ENCODE measurements at regions not wholly inside any gene's neighbourhood (a gene's known extent, or its start where the extent isn't known, plus 50 kb on each side); places are given as distances from the start of the nearest gene placed in this dataset.

DNA sequence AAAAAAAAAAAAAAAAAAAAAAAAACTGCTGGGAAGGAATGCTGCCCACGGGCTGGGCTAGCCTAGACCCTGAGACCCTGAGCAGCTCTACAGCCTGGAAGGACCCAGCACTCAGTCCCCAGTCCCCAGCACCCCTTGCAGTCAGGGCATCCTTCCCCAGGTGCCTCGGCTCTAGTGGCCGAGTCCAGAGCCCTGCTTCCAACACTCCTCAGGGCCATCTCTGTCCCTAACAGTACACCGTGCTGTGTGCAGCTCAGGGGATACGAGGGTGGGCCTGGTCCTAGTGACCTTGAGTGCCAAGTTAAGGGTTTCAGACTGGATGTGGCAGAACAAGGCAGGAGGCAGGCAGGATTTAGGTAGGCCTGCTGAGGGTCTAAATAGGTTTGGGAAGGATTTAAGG, 50.2 kb upstream of the LRP8 start:
- DNase-seq: no peak

DNA sequence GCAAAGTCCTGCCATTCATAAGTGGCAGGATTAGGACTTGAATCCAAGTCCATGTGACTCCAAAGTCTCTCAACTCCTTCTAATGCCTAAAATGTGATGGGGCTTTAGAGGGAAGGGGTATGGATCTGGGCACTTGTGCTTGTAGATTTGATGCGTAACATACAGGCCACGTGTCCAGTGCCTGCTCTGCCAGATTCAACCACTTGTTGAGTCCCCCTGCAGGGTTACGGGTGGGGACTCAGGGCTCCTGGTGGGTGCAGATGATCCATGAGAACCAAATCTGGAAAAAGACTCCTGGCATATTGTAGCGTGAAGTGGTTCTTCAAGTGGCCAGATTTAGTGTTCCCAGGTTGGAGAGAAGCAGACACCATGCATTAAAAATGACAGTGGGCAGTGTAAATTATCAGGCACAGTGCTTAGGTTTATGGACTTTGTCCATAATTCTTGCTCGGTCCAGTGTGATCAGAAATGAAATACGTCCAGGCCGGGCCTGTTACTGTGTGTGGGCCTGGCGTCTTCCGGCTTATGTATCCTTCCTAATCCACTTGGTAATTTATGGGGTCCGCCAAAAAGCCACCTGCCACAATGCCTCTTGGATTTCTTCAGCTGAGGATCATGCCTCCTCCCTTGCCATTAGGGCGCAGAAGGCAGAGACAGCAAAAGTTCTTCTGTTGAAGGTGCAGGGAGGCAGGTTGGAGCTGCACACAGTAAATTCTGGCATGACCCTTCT, 51.2 kb upstream of the LRP8 start:
- DNase-seq: no peak

- no peak for DNase-seq
These were observed 51.8 kb upstream of the LRP8 start for GRCh38 chr1:53379662-53380002.

GRCh38 chr1:53380296-53380695, 52.4 kb upstream of the LRP8 start:
- DNase-seq: no peak

DNA sequence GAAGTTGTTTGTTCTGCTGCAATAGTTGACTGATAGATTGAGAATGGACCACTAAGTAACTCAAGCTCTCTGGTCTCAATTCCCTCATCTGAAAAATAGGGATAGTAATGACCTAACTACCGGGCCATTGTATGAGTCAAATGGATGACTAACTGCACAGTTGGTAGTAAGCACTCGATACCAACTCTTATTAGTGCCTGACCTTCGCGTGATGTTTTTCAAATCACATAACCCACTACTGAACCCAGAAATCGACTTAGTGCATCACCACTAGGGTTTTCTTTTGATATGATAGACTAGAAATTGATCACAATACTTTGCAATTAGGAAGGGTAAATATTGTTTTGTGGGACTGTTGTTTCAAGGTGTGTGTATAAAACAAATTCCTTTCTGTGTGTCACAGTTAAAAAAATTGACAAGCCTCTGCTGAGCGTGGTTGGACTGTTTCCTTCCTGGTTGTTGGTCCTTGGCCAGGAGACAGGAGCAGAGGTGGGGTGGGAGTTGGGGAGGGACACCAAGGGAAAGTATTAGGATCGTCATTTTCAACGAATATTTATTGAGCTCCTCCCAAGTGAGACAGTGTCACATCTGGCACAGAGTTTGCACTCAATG, 54.0 kb upstream of the LRP8 start:
- DNase-seq: no peak

GRCh38 chr1:53383136-53383870, 55.4 kb upstream of the LRP8 start:
- DNase-seq: no peak

GRCh38 chr1:53384796-53385195, 56.9 kb upstream of the LRP8 start:
- DNase-seq: no peak

DNA sequence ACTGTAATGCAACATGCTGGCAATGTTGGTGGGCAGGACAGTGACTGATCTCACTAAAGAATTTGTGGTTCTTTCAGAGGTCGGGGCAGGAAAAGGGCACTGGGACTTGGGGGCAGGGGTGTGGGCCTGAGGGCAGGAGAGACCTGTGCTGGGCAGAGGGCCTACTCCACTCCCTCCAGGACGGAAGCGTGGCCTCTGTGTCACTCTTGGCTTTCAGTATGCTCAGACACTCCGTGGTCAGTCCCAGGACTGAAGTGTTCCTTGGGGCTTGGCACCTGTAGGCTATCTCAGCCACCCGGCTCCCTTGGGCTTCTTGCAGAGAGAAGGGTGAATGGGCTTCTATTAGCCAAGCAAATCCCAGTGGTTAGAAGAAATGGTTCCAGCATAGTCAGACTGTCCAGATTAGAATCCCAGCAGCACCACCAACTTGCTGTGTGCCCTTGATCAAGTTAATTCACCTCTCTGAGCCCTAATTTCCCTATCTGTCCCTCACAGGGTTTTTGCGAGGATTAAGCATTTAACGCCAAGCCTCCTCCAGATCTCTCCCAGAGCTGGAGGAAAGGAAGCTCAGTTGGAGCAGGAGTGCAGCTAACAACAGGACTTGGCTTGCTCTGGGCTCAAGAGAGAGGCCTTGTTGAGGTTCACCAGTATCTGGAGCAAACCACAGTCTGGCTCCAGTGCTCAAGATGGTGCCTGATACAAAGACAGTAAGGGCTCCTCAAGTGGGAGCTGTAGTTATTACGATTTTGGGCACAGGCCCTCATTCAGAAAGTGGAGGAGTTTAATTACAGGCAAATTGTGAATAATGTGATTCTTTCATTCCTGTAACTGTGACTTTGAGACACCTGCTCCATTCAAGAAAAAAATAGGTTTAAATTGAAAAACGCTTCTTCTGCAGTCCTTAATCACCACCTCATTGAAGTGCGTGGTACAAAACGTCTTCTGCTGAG, 57.7 kb upstream of the LRP8 start:
- peak in 8 of 56 donors; percentile 1 to 25 (median 7) for DNase-seq

DNA sequence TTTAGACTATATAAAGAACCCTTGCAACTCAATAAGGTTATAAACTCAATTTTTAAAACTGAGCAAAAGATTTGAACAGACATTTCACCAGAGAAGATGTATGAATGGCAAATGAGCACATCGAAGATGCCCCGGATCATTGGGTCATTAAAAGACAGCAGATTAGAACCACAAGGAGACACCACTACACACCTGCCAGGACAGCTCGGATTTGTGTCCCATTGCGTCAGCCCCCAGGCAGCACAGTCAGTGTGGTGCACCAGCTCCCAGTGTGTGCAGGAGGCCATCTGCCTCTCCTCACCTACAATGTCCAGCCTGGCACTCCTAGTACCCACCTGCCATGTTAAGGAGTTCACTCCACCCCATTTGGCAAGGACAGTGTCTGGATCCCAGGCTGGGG, 61.1 kb upstream of the LRP8 start:
- DNase-seq: no peak

DNA sequence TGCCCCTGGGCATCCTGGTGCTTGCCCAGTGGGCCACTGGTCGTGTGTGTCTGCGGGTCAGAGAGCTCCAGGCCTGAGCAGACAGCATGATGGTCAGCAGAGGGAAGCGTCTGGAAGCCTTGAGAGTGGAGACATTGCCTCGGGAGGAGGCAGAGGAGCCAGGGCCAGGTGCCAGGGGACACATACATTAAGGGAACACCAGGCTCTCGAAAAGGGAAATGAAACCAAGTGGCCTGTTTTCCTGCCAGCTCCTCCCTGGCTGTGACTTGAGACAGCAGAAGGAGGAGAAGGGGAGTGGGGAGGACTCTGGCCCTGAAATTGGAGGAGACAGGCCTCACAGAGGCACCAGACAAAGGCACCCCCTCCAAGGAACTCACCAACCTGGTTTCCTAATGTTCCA, 62.4 kb upstream of the LRP8 start:
- DNase-seq: peak in 18 of 56 donors; percentile 2 to 54 (median 10)

GRCh38 chr1:53390736-53391135, 62.9 kb upstream of the LRP8 start:
- no peak for DNase-seq

GRCh38 chr1:53391296-53391695, 63.4 kb upstream of the LRP8 start:
- DNase-seq: no peak

DNA sequence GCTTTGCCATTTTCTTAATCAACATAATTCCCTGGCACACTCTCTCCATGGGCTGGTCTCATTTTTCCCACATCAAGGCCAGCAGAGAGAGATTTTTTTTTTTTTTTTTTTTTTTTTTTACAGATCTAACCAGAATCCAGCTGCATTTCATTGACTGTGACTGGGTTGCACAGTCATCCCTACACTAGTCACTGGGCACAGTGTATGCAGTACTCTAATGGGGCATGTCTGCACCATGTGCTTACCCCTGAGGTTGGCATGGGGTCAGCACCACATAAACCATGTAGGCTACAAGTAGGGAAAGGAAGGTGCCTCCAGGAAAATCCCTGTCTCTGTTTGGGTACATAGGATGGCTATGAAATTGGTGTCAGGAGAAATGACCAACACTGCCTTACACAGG, 64.1 kb upstream of the LRP8 start:
- DNase-seq: no peak

DNA sequence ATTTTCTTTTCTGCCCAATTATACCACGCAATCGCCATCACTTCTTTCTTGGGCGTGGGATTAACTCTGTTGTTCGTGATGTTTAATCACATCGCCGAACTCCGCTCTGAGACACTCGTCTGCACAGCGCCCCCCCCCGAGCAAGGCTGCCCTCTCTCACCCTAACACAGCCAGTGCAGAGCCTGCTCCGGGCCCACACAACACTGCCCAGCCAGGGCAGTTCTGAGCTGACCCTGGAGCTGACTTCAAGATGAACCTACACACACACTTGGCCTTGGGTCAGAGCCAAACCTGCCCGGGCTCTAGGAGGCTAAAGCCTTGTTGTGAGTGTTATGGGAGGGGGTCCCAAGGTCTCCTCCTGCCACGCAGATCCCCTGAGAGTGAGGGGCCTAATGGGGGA, 64.6 kb upstream of the LRP8 start:
- no peak for DNase-seq

DNA sequence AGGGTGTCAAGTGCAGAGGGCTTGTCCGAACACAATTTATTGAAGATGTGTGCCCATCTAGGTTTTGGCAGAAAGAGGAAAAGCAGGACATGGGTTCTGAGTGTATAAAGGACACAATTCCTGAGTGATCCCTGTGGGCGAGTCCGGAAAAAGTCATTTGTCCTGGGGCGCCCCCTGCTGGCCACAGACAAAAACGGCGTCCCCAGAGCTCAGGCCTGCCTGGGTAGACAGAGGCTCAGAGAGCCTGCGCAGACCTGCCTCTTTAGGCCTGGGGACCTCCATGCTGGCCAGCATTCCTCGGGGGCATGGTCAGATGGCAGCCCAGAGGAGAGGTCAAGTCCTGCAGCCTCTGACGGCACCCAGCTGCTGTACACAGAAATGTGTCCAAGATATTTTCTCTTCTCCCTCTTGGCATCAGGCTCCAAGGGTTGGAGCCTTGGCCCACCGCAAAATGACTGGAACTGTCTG, 65.5 kb upstream of the LRP8 start:
- DNase-seq: peak in 53 of 56 donors; percentile 6 to 92 (median 62)

DNA sequence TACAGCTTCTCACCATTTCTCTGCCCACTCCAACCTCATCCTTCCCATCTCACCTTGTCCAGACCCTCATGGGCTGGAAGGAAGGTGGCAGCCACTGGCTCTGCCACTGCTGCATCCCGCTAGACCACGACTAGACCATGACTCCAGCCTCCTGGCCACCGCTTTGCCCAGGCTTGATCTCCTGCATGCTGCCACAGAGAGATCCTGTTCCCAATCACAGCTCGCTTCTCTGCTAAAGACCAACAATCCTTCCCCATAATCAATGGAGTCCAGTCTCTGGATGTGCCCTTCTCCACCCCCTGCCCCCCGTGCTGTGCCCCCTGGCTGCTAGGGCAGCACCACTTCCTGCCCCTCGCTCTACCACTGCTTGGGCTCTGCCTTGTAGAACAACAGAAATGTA, 64.9 kb upstream of the DMRTB1 start:
- DNase-seq: no peak

DNA sequence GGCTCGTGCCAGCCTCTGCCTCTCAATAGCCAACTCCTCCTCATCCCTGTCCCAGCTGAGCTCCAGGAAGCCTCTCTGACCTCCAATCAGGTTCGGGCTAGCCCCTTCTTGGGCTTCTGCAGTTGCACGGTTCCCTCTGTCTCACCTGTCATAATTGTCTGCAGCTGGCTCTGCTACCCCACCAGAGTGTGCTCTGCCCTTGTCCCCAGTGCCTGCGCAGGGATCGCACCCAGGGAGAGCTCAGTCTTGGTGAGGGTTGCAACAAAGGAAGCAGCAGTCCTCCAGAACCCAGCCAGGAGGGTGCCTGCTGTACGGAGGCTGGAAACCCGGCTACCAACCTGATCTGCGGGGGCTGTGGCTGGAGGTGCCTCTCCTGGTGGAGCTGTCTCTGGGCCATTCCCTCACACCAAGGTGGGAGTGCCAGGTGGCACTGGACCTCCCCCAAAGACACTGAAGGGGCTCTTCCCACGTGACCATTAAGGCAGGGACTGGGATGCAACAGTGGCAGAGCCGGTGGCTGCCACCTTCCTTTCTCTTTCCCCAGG, 63.5 kb upstream of the DMRTB1 start:
- DNase-seq: no peak

GRCh38 chr1:53396573-53397268, 62.5 kb upstream of the DMRTB1 start:
- no peak for DNase-seq

GRCh38 chr1:53398091-53398490, 61.1 kb upstream of the DMRTB1 start:
- DNase-seq: no peak

DNA sequence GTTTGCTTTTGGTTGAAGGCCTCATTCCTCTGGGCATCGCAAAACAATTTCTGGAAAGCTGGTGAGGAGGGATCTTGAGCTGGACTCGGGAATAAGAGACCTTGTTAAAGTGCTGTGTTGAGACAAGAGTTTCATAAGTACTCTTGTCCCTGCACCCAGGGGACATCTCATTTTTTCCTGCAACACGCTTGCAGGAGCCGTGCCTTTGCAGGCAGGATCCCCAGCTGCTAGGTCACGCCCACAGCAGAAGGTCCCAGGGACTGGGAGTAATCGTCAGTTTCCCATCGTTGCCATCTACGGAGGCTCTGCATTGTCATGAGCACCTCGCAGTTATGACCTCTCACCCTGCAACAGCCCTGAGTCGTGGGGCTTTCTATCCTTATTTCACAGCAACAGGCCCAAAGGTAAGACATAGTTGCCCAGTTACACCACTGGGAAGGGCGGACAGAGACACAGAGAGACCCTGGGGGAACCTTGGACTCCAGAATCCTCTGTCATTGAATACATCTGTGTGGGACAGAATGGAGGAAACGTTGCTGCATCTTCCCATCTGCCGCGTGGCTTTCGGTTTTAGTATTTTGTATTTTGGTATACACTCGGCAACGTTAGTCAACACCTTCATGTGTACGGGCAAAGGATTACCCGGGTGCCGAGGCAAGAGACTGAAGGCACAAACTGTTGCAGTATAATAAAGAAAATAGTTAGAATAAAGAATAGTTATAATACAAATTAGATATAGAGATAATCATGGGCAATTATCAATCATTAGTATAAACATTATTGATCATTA, 60.4 kb upstream of the DMRTB1 start:
- DNase-seq: no peak
